ENCODE measurements at regions not wholly inside any gene's neighbourhood (a gene's known extent, or its start where the extent isn't known, plus 50 kb on each side); places are given as distances from the start of the nearest gene placed in this dataset.

DNA sequence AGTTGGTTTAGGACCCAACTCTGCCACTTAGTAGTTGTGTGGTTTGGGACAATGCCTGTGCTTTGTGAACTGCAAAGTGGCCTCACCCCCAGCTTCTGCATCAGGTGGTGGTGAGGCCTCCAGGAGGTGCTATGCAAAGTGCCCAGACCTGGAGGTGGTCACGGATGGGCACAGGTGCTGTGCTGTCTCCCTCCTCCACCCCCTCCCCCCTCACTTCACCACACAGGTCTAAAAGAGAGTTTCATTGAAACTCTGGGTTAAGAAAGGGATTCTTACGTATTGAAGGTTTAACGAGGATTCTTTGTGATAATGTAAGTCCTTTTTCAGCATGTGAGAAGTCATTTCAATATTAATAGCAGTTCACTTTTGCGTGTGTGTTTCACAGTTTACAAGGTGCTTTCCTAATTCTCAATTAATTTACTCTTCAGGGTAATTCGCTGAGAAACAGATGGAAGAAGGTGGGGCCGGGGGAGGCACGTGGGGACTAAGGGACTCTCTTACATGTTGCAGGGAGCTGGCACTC lies 369.9 kb downstream of the LPIN1 start:
- intact Hi-C loops (cut with micrococcal nuclease), result no loop called here
- Mint-ChIP-seq H3K9me3 (no peaks in the 10 kb centered on the region), H3K36me3 (ENCODE audit: low read depth) (no peaks in the 10 kb centered on the region)

DNA sequence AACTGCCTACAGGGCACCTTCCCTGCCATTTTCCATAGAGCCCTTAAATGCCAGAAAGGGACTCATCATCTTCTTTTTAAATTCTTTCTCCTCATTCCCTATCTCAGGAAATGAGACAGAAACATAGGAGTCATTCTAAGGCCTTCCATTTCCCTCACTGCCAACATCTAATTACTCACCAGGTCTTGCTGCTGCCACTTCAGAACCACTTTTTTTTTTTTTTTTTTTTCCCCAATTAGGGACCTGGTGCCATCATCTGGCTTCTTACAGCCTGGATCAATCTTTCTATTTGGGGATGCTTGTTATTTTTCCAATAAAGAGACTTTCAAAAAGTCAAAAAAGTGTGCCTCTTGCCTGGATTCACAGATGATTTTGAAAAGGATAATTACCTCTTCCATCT lies 373.4 kb downstream of the LPIN1 start:
- Mint-ChIP-seq H3K4me1 (ENCODE audit: low read depth) (no peaks in the 10 kb centered on the region), H3K9me3 (no peaks in the 10 kb centered on the region), H3K27ac (no peak overlapping the region), H3K27me3 (ENCODE audit: low read depth) (peaks cover 3% of the 10 kb centered on the region), H3K4me3 (ENCODE audit: low read depth) (no peak overlapping the region), H3K36me3 (ENCODE audit: low read depth) (no peaks in the 10 kb centered on the region)
- intact Hi-C loops (cut with micrococcal nuclease), result no loop called here
- DNase-seq (ENCODE audit: low spot score), result no peak

More for the DNA sequence above, 369.9 kb downstream of the LPIN1 start:
- H3K27ac Mint-ChIP-seq, result no peak overlapping the region
- H3K27me3 Mint-ChIP-seq (ENCODE audit: low read depth), result peaks cover 10% of the 10 kb centered on the region
- no peak overlapping the region for H3K4me3 Mint-ChIP-seq (ENCODE audit: low read depth)
- no peaks in the 10 kb centered on the region for H3K4me1 Mint-ChIP-seq (ENCODE audit: low read depth)
- no peak for DNase-seq (ENCODE audit: low spot score)

- Mint-ChIP-seq H3K36me3 (ENCODE audit: low read depth) (no peaks in the 10 kb centered on the region), H3K27me3 (ENCODE audit: low read depth) (peaks cover 3% of the 10 kb centered on the region), H3K27ac (no peak overlapping the region), H3K4me3 (ENCODE audit: low read depth) (no peak overlapping the region), H3K4me1 (ENCODE audit: low read depth) (no peaks in the 10 kb centered on the region), H3K9me3 (no peaks in the 10 kb centered on the region)
- intact Hi-C loops (cut with micrococcal nuclease), result no loop called here
- no peak for DNase-seq (ENCODE audit: low spot score)
Observed at GRCh38 chr2:12120281-12121150, 374.1 kb downstream of the LPIN1 start.

GRCh38 chr2:12124790-12125189 lies 378.4 kb downstream of the LPIN1 start:
- intact Hi-C loops (cut with micrococcal nuclease), result no loop called here
- Mint-ChIP-seq H3K4me3 (ENCODE audit: low read depth) (no peak overlapping the region), H3K27me3 (ENCODE audit: low read depth) (no peaks in the 10 kb centered on the region), H3K36me3 (ENCODE audit: low read depth) (peaks cover 3% of the 10 kb centered on the region), H3K9me3 (peaks cover 5% of the 10 kb centered on the region), H3K4me1 (ENCODE audit: low read depth) (peaks cover 11% of the 10 kb centered on the region), H3K27ac (no peak overlapping the region)
- DNase-seq (ENCODE audit: low spot score), result no peak

- intact Hi-C loops (cut with micrococcal nuclease), result no loop called here
- H3K27ac Mint-ChIP-seq, result no peak overlapping the region
Observed at GRCh38 chr2:12126318-12126717, 379.9 kb downstream of the LPIN1 start.

GRCh38 chr2:12127638-12128037 lies 381.2 kb downstream of the LPIN1 start:
- Mint-ChIP-seq H3K9me3 (peaks cover 5% of the 10 kb centered on the region), H3K4me3 (ENCODE audit: low read depth) (no peak overlapping the region), H3K4me1 (ENCODE audit: low read depth) (peaks cover 11% of the 10 kb centered on the region), H3K27me3 (ENCODE audit: low read depth) (no peaks in the 10 kb centered on the region), H3K36me3 (ENCODE audit: low read depth) (peaks cover 3% of the 10 kb centered on the region), H3K27ac (no peak overlapping the region)
- intact Hi-C loops (cut with micrococcal nuclease), result no loop called here
- DNase-seq (ENCODE audit: low spot score), result no peak

More at GRCh38 chr2:12126318-12126717, 379.9 kb downstream of the LPIN1 start:
- Mint-ChIP-seq H3K4me1 (ENCODE audit: low read depth) (peaks cover 11% of the 10 kb centered on the region), H3K9me3 (peaks cover 5% of the 10 kb centered on the region), H3K36me3 (ENCODE audit: low read depth) (peaks cover 3% of the 10 kb centered on the region), H3K4me3 (ENCODE audit: low read depth) (no peak overlapping the region), H3K27me3 (ENCODE audit: low read depth) (no peaks in the 10 kb centered on the region)
- no peak for DNase-seq (ENCODE audit: low spot score)

DNA sequence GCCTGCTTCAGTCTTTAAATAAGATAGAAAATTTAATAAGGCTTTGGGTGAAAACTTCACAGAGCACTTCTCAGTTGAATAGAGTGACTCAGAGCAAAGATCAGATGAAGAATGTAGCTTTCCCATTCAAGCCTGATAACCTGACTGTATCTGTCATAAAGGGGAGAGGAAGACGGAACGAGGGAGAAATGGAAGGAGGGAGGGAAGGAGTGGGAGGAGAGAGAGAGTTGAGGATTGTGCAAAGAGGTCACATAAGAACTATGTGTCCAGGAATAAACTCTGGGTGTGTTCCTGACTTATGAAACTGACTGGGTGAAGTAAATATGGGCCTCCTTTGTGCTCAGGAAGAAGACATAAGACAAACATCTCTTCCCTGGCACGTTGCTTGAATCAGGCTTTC lies 385.5 kb downstream of the LPIN1 start:
- Mint-ChIP-seq H3K9me3 (no peaks in the 10 kb centered on the region), H3K27ac (no peak overlapping the region), H3K4me1 (ENCODE audit: low read depth) (peaks cover 7% of the 10 kb centered on the region), H3K36me3 (ENCODE audit: low read depth) (no peaks in the 10 kb centered on the region), H3K4me3 (ENCODE audit: low read depth) (no peak overlapping the region), H3K27me3 (ENCODE audit: low read depth) (peaks cover 9% of the 10 kb centered on the region)
- intact Hi-C loops (cut with micrococcal nuclease), result no loop called here
- no peak for DNase-seq (ENCODE audit: low spot score)

DNA sequence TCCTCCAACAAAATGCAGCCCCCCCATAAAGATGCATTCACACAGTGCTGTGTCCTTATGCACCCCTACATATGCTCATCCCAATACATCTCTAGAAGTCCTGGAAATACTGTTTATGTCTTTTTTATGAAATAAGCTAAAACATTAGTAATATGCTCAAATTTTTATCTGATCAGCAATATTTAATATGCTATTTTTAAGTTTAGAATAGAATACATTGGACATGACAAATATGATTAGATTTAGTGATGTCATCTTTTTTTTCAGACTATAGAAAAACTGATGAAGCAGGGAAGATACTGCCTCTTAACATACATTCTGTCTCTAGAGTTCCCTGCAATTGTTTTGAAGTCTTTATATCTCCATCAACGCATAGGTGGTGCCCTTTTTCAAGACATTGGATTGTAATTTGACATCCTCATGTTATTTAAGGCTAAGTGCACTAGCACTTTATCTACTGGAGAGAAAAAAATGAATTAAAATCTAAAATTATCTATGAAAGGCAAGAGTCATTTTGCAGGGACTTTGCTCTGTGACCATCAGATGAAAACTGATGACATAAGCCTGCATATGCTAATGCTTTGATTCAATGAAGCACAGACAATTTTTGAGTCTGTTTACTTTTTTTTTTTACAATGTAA lies 395.3 kb downstream of the LPIN1 start:
- Mint-ChIP-seq H3K36me3 (ENCODE audit: low read depth) (no peaks in the 10 kb centered on the region), H3K4me3 (ENCODE audit: low read depth) (no peak overlapping the region), H3K4me1 (ENCODE audit: low read depth) (no peaks in the 10 kb centered on the region), H3K9me3 (no peaks in the 10 kb centered on the region), H3K27ac (no peak overlapping the region), H3K27me3 (ENCODE audit: low read depth) (peaks cover 19% of the 10 kb centered on the region)
- DNase-seq (ENCODE audit: low spot score), result no peak
- intact Hi-C loops (cut with micrococcal nuclease), result no loop called here

DNA sequence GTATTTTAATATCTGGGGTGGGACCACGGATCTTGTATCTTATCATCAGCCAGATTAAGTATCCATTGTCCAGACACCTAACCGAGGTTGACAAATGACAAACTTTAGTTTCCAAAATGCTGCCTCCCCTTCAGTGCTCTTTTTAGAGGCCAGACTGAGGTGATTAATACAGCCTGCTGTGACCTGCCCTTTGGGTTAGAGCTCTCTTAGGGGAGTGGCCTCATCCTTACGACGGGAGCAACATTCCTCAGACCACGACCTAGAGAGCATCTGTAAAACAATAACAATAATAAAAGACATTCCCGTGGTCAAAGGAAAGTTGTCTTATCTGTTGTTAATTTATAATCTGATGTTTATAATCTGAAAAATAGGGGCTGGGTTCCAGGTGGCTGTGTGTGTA lies 405.3 kb downstream of the LPIN1 start:
- H3K27me3 Mint-ChIP-seq (ENCODE audit: low read depth), result peaks cover 15% of the 10 kb centered on the region
- no peak overlapping the region for H3K4me3 Mint-ChIP-seq (ENCODE audit: low read depth)
- no peak overlapping the region for H3K27ac Mint-ChIP-seq
- no peaks in the 10 kb centered on the region for H3K36me3 Mint-ChIP-seq (ENCODE audit: low read depth)
- DNase-seq (ENCODE audit: low spot score), result no peak
- no peaks in the 10 kb centered on the region for H3K9me3 Mint-ChIP-seq
- intact Hi-C loops (cut with micrococcal nuclease), result no loop called here
- no peaks in the 10 kb centered on the region for H3K4me1 Mint-ChIP-seq (ENCODE audit: low read depth)

- no peaks in the 10 kb centered on the region for H3K9me3 Mint-ChIP-seq
- no peak for DNase-seq (ENCODE audit: low spot score)
- no peaks in the 10 kb centered on the region for H3K4me1 Mint-ChIP-seq (ENCODE audit: low read depth)
- H3K27me3 Mint-ChIP-seq (ENCODE audit: low read depth), result peaks cover 16% of the 10 kb centered on the region
- H3K4me3 Mint-ChIP-seq (ENCODE audit: low read depth), result no peak overlapping the region
- intact Hi-C loops (cut with micrococcal nuclease), result no loop called here
- no peaks in the 10 kb centered on the region for H3K36me3 Mint-ChIP-seq (ENCODE audit: low read depth)
- no peak overlapping the region for H3K27ac Mint-ChIP-seq
Observed at GRCh38 chr2:12152888-12153287, 406.5 kb downstream of the LPIN1 start.

GRCh38 chr2:12155303-12156051 lies 409.0 kb downstream of the LPIN1 start:
- no peaks in the 10 kb centered on the region for H3K9me3 Mint-ChIP-seq
- H3K27ac Mint-ChIP-seq, result no peak overlapping the region
- intact Hi-C loops (cut with micrococcal nuclease), result no loop called here
- DNase-seq (ENCODE audit: low spot score), result no peak
- no peaks in the 10 kb centered on the region for H3K36me3 Mint-ChIP-seq (ENCODE audit: low read depth)
- H3K4me1 Mint-ChIP-seq (ENCODE audit: low read depth), result no peaks in the 10 kb centered on the region
- peaks cover 20% of the 10 kb centered on the region for H3K27me3 Mint-ChIP-seq (ENCODE audit: low read depth)
- no peak overlapping the region for H3K4me3 Mint-ChIP-seq (ENCODE audit: low read depth)

GRCh38 chr2:12156349-12156748 lies 409.9 kb downstream of the LPIN1 start:
- H3K9me3 Mint-ChIP-seq, result no peaks in the 10 kb centered on the region
- intact Hi-C loops (cut with micrococcal nuclease), result no loop called here
- H3K4me3 Mint-ChIP-seq (ENCODE audit: low read depth), result no peak overlapping the region
- H3K4me1 Mint-ChIP-seq (ENCODE audit: low read depth), result no peaks in the 10 kb centered on the region
- H3K27ac Mint-ChIP-seq, result no peak overlapping the region
- no peaks in the 10 kb centered on the region for H3K36me3 Mint-ChIP-seq (ENCODE audit: low read depth)
- no peak for DNase-seq (ENCODE audit: low spot score)
- H3K27me3 Mint-ChIP-seq (ENCODE audit: low read depth), result peaks cover 20% of the 10 kb centered on the region

GRCh38 chr2:12161085-12161484 lies 414.7 kb downstream of the LPIN1 start:
- H3K36me3 Mint-ChIP-seq (ENCODE audit: low read depth), result no peaks in the 10 kb centered on the region
- H3K27me3 Mint-ChIP-seq (ENCODE audit: low read depth), result peaks cover 23% of the 10 kb centered on the region
- H3K9me3 Mint-ChIP-seq, result no peaks in the 10 kb centered on the region
- intact Hi-C loops (cut with micrococcal nuclease), result no loop called here
- H3K4me3 Mint-ChIP-seq (ENCODE audit: low read depth), result no peak overlapping the region
- DNase-seq (ENCODE audit: low spot score), result no peak
- H3K4me1 Mint-ChIP-seq (ENCODE audit: low read depth), result no peaks in the 10 kb centered on the region
- no peak overlapping the region for H3K27ac Mint-ChIP-seq

Measured in activated T-helper 2 cell treated with anti-CD3 and anti-CD28 coated beads, Interferon-gamma antibody, Interleukin-2, Interleukin-4, amounts not matched to agents 10 μg/mL and 5 μg/mL and 100 μg/mL, durations not matched to agents 14 hours and 24 hours and 36 hours (primary cell).